Thyroid gland (tissue), 4 donors: ENCODE measurements at regions not wholly inside any gene's neighbourhood (a gene's known extent, or its start where the extent isn't known, plus 50 kb on each side); places are given as distances from the start of the nearest gene placed in this dataset.

Experiments used
- DNase-seq, 2 donors: peaks; one replicate each; pipeline ENCODE4 v3.0.0-alpha.2; 2019
- H3K27ac ChIP-seq, 3 donors: fragments of 200-600 bp; sonication (generic); 1 replicate in 2 of 3; 2 replicates in 1 of 3; pipeline ENCODE4 v1.5.1; 2016 to 2019; ENCODE audit warnings: mild to moderate bottlenecking in 1 of 3, moderate library complexity in 1 of 3
- H3K27me3 ChIP-seq: fragments of 200-600 bp; sonication (generic); one replicate; pipeline ENCODE4 v1.5.1; 2019
- H3K36me3 ChIP-seq, 2 donors: fragments of 200-600 bp; sonication (generic); one replicate each; pipeline ENCODE4 v1.5.1; 2016 to 2019
- H3K4me1 ChIP-seq, 2 donors: fragments of 200-600 bp; sonication (generic); one replicate each; pipeline ENCODE4 v1.5.1; 2017 to 2019
- H3K4me3 ChIP-seq, 3 donors: fragments of 200-600 bp; sonication (generic); replicated peaks in 1 of 3; 1 replicate in 2 of 3; 2 replicates in 1 of 3; pipeline ENCODE4 v1.5.1; 2016; ENCODE audit warnings: mild to moderate bottlenecking in 1 of 3
- H3K9me3 ChIP-seq: fragments of 200-600 bp; sonication (generic); one replicate; pipeline ENCODE4 v1.5.1; 2017
- CTCF ChIP-seq, 6 experiments: fragments of 200-600 bp in 3 of 6; fragments of 450-650 bp in 3 of 6; sonication (generic) in 3 of 6; IDR thresholded peaks; one replicate each; pipeline ENCODE4 v1.5.1; 2016 to 2019; ENCODE audit warnings: antibody characterized with exemption in 6 of 6, mild to moderate bottlenecking in 2 of 6, inconsistent platforms in 1 of 6, moderate library complexity in 1 of 6
- POLR2A ChIP-seq, 2 donors: fragments of 450-650 bp; IDR thresholded peaks; one replicate each; pipeline ENCODE4 v1.6.1; 2017; ENCODE audit warnings: antibody characterized with exemption in 2 of 2, mild to moderate bottlenecking in 2 of 2, moderate library complexity in 1 of 2
- WGBS, 2 donors: methylation state at CpG; one replicate each; pipeline ENCODE4 v1.1.5; 2017; 5-methylcytosine and 5-hydroxymethylcytosine counted together
- intact Hi-C: fragments of 100-400 bp; cut with DNase I; formaldehyde crosslinking; loops from one replicate; pipeline ENCODE4 v1.15.1; 2023

- Histone ChIP-seq H3K4me1 (no peaks in the 10 kb centered on the region), H3K27ac (no peak overlapping the region), H3K4me3 (no peak overlapping the region), H3K36me3 (no peaks in the 10 kb centered on the region), H3K27me3 (no peaks in the 10 kb centered on the region), H3K9me3 (no peaks in the 10 kb centered on the region)
- TF ChIP-seq CTCF (IDR thresholded peaks at IDR 0.05), result no peak
- no peak for TF ChIP-seq POLR2A (IDR thresholded peaks at IDR 0.05)
- WGBS, 2 donors, result 97 to 99% methylated on average over 4 of the region's 4 CpGs
- DNase-seq, result no peak
- intact Hi-C loops, result no loop called here
Observed at GRCh38 chr12:91729543-91729942, 416.1 kb downstream of the BTG1 start.

DNA sequence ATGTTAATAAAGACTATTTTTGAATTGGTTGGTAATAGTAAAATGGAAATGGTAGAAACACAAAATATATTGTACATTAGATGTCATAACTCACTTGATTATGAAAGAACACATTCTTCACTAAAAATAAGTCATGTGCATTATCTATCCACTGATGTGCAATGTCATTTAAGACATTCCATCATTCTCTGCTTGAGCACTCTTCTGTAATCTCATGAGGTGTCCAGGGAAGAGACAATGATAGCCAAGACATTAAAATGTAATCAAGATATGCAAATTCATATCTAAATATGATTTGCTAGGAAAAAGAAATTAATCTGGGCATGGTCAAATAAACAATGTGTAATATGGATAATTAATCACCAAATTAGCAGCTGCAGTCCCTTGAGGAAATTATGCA lies 422.5 kb downstream of the BTG1 start:
- Histone ChIP-seq H3K27me3 (no peaks in the 10 kb centered on the region), H3K9me3 (no peaks in the 10 kb centered on the region), H3K27ac (no peak overlapping the region), H3K4me3 (no peak overlapping the region), H3K4me1 (no peaks in the 10 kb centered on the region), H3K36me3 (no peaks in the 10 kb centered on the region)
- TF ChIP-seq CTCF (IDR thresholded peaks at IDR 0.05), result no peak
- TF ChIP-seq POLR2A (IDR thresholded peaks at IDR 0.05), result no peak
- no peak for DNase-seq
- intact Hi-C loops, result no loop called here

GRCh38 chr12:91722072-91722471 lies 423.6 kb downstream of the BTG1 start:
- DNase-seq, result no peak
- Histone ChIP-seq H3K27me3 (no peaks in the 10 kb centered on the region), H3K36me3 (no peaks in the 10 kb centered on the region), H3K9me3 (no peaks in the 10 kb centered on the region), H3K4me3 (no peak overlapping the region), H3K27ac (no peak overlapping the region), H3K4me1 (no peaks in the 10 kb centered on the region)
- TF ChIP-seq POLR2A (IDR thresholded peaks at IDR 0.05) (no peak), CTCF (IDR thresholded peaks at IDR 0.05) (no peak)
- intact Hi-C loops, result no loop called here

GRCh38 chr12:91721023-91721422 lies 424.6 kb downstream of the BTG1 start:
- DNase-seq, result no peak
- TF ChIP-seq CTCF (IDR thresholded peaks at IDR 0.05), result no peak
- no peak for TF ChIP-seq POLR2A (IDR thresholded peaks at IDR 0.05)
- no peak overlapping the region for H3K27ac ChIP-seq
- H3K4me1 ChIP-seq, result no peaks in the 10 kb centered on the region
- 67 to 71% methylated on average over 3 of the region's 3 CpGs for WGBS, 2 donors
- no peaks in the 10 kb centered on the region for H3K27me3 ChIP-seq
- H3K4me3 ChIP-seq, result no peak overlapping the region
- no peaks in the 10 kb centered on the region for H3K9me3 ChIP-seq
- H3K36me3 ChIP-seq, result no peaks in the 10 kb centered on the region
- intact Hi-C loops, result no loop called here

GRCh38 chr12:91718326-91718725 lies 427.3 kb downstream of the BTG1 start:
- Histone ChIP-seq H3K36me3 (no peaks in the 10 kb centered on the region), H3K27me3 (no peaks in the 10 kb centered on the region), H3K27ac (no peak overlapping the region), H3K4me3 (no peak overlapping the region), H3K4me1 (no peaks in the 10 kb centered on the region), H3K9me3 (no peaks in the 10 kb centered on the region)
- DNase-seq, result no peak
- intact Hi-C loops, result no loop called here
- TF ChIP-seq POLR2A (IDR thresholded peaks at IDR 0.05) (no peak), CTCF (IDR thresholded peaks at IDR 0.05) (no peak)
- WGBS, 2 donors, result 95 to 99% methylated on average over 2 of the region's 2 CpGs
